GM21825 (cell line): ENCODE measurements at regions not wholly inside any gene's neighbourhood (a gene's known extent, or its start where the extent isn't known, plus 50 kb on each side); places are given as distances from the start of the nearest gene placed in this dataset.
"Not testable (repeated sequence)": the region's sequence is repeated elsewhere in the genome, so short reads cannot be mapped to it uniquely, and the experiment has no call there.

Experiments
- ATAC-seq: cut with Tn5 transposase; IDR thresholded peaks from one replicate; pipeline ENCODE4 v1.9.1; 2021; ENCODE audit warnings: mild to moderate bottlenecking, moderate library complexity; ENCODE audit not compliant: unreplicated experiment

GRCh38 chr4:33737726-33738125 is 2506.6 kb downstream of the ARAP2 start:
- ATAC-seq: no peak

GRCh38 chr4:33739884-33740632 is 2504.3 kb downstream of the ARAP2 start:
- no peak for ATAC-seq

GRCh38 chr4:33740871-33741270 is 2503.4 kb downstream of the ARAP2 start:
- not testable (repeated sequence) for ATAC-seq

- ATAC-seq: no peak
Measured at GRCh38 chr4:33746979-33747378, 2497.3 kb downstream of the ARAP2 start.

- ATAC-seq: no peak
Measured at GRCh38 chr4:33751050-33751449, 2493.3 kb downstream of the ARAP2 start.

- no peak for ATAC-seq
Measured at GRCh38 chr4:33772582-33772981, 2471.7 kb downstream of the ARAP2 start.

GRCh38 chr4:33780952-33781791 is 2463.1 kb downstream of the ARAP2 start:
- ATAC-seq: no peak

GRCh38 chr4:33785843-33786242 is 2458.5 kb downstream of the ARAP2 start:
- ATAC-seq: no peak

GRCh38 chr4:33802578-33802977 is 2441.7 kb downstream of the ARAP2 start:
- ATAC-seq: no peak

GRCh38 chr4:33825685-33826084 is 2418.6 kb downstream of the ARAP2 start:
- no peak for ATAC-seq

- not testable (repeated sequence) for ATAC-seq
Measured at GRCh38 chr4:33829356-33829755, 2415.0 kb downstream of the ARAP2 start.

- ATAC-seq: no peak
Measured at GRCh38 chr4:33831442-33832066, 2412.8 kb downstream of the ARAP2 start.

- ATAC-seq: not testable (repeated sequence)
Measured at GRCh38 chr4:33835764-33836163, 2408.6 kb downstream of the ARAP2 start.

GRCh38 chr4:33837043-33837838 is 2407.1 kb downstream of the ARAP2 start:
- ATAC-seq: no peak

GRCh38 chr4:33841120-33841519 is 2403.2 kb downstream of the ARAP2 start:
- no peak for ATAC-seq

GRCh38 chr4:33850371-33850902 is 2393.9 kb downstream of the ARAP2 start:
- no peak for ATAC-seq

GRCh38 chr4:33853670-33854069 is 2390.6 kb downstream of the ARAP2 start:
- not testable (repeated sequence) for ATAC-seq

GRCh38 chr4:33864290-33864859 is 2379.9 kb downstream of the ARAP2 start:
- no peak for ATAC-seq

- ATAC-seq: no peak
Measured at GRCh38 chr4:33873791-33874190, 2370.5 kb downstream of the ARAP2 start.

GRCh38 chr4:33878710-33879109 is 2365.6 kb downstream of the ARAP2 start:
- ATAC-seq: no peak
